Neuronal stem cell (in vitro differentiated cells): ENCODE measurements at regions not wholly inside any gene's neighbourhood (a gene's known extent, or its start where the extent isn't known, plus 50 kb on each side); places are given as distances from the start of the nearest gene placed in this dataset.

Experiments
- DNase-seq: peaks from one replicate; pipeline ENCODE4 v3.0.0-alpha.2; 2013; ENCODE audit warnings: low spot score
- H2AFZ ChIP-seq: one replicate; pipeline ENCODE4 v1.6.1; 2013; ENCODE audit warnings: mild to moderate bottlenecking, low read length, inconsistent platforms
- H2AK5ac ChIP-seq: 2 replicates; pipeline ENCODE4 v1.6.1; 2013; ENCODE audit warnings: low read depth, mild to moderate bottlenecking, inconsistent platforms, low read length, moderate library complexity, mixed read lengths
- H2BK120ac ChIP-seq: 2 replicates; pipeline ENCODE4 v1.6.1; 2013; ENCODE audit warnings: low read depth, mild to moderate bottlenecking, inconsistent platforms, low read length, moderate library complexity, mixed read lengths
- H2BK12ac ChIP-seq: one replicate; pipeline ENCODE4 v1.6.1; 2013; ENCODE audit warnings: low read length, inconsistent platforms
- H2BK15ac ChIP-seq: 2 replicates; pipeline ENCODE4 v1.6.1; 2013; ENCODE audit warnings: mild to moderate bottlenecking, low read length, inconsistent platforms, mixed read lengths
- H2BK5ac ChIP-seq: one replicate; pipeline ENCODE4 v1.6.1; 2013; ENCODE audit warnings: inconsistent platforms, mild to moderate bottlenecking, low read length, moderate library complexity
- H3K14ac ChIP-seq: one replicate; pipeline ENCODE4 v1.6.1; 2013; ENCODE audit warnings: low read length, inconsistent platforms
- H3K18ac ChIP-seq: 2 replicates; pipeline ENCODE4 v1.6.1; 2013; ENCODE audit warnings: low read length, inconsistent platforms
- H3K23ac ChIP-seq: 2 replicates; pipeline ENCODE4 v1.6.1; 2013; ENCODE audit warnings: low read depth, mild to moderate bottlenecking, mixed read lengths, low read length, inconsistent platforms; ENCODE audit not compliant: poor library complexity
- H3K27ac ChIP-seq: replicated peaks from 3 replicates; pipeline ENCODE4 v1.5.1; 2013; ENCODE audit warnings: low read length, inconsistent platforms
- H3K27me3 ChIP-seq, 3 experiments: 2 replicates each; pipeline ENCODE4 v1.6.1; 2013; ENCODE audit warnings: low read length in 3 of 3, mild to moderate bottlenecking in 2 of 3, inconsistent platforms in 1 of 3, low read depth in 1 of 3, mixed read lengths in 1 of 3, moderate library complexity in 1 of 3; ENCODE audit not compliant: control insufficient read depth in 3 of 3, insufficient read depth in 3 of 3
- H3K36me3 ChIP-seq, 2 donors: replicated peaks in 1 of 2; 2 replicates each; pipeline ENCODE4 v1.6.1; 2013; ENCODE audit warnings: low read length in 2 of 2; ENCODE audit not compliant: control insufficient read depth in 2 of 2, insufficient read depth in 2 of 2
- H3K4ac ChIP-seq: 2 replicates; pipeline ENCODE4 v1.6.1; 2013; ENCODE audit warnings: inconsistent platforms, mild to moderate bottlenecking, low read length, moderate library complexity
- H3K4me1 ChIP-seq, 2 donors: 1 replicate in 1 of 2; 2 replicates in 1 of 2; pipeline ENCODE4 v1.6.1; 2013; ENCODE audit warnings: low read length in 2 of 2, low read depth in 1 of 2; ENCODE audit not compliant: control insufficient read depth in 2 of 2, insufficient read depth in 1 of 2
- H3K4me2 ChIP-seq: one replicate; pipeline ENCODE4 v1.6.1; 2013; ENCODE audit warnings: mild to moderate bottlenecking, low read length, inconsistent platforms; ENCODE audit not compliant: insufficient read depth, poor library complexity, severe bottlenecking
- H3K4me3 ChIP-seq, 2 donors: 2 replicates each; pipeline ENCODE4 v1.5.1; 2013; ENCODE audit warnings: low read length in 2 of 2, mild to moderate bottlenecking in 2 of 2, inconsistent platforms in 1 of 2, moderate library complexity in 1 of 2
- H3K79me1 ChIP-seq: one replicate; pipeline ENCODE4 v1.6.1; 2013; ENCODE audit warnings: low read depth, mild to moderate bottlenecking, inconsistent platforms, low read length, moderate library complexity
- H3K9ac ChIP-seq: one replicate; pipeline ENCODE4 v1.6.1; 2013; ENCODE audit warnings: mild to moderate bottlenecking, low read depth, low read length, inconsistent platforms; ENCODE audit not compliant: poor library complexity
- H3K9me3 ChIP-seq, 2 donors: replicated peaks in 1 of 2; 2 replicates each; pipeline versions ENCODE3 to v1.6.1; 2013; ENCODE audit warnings: low read length in 2 of 2, mild to moderate bottlenecking in 2 of 2, inconsistent platforms in 1 of 2, low read depth in 1 of 2, mixed read lengths in 1 of 2, moderate library complexity in 1 of 2; ENCODE audit not compliant: control insufficient read depth in 2 of 2, insufficient read depth in 1 of 2
- H4K8ac ChIP-seq: one replicate; pipeline ENCODE4 v1.6.1; 2013; ENCODE audit warnings: low read depth, mild to moderate bottlenecking, inconsistent platforms, low read length, moderate library complexity
- H4K91ac ChIP-seq: one replicate; pipeline ENCODE4 v1.6.1; 2013; ENCODE audit warnings: low read length, low read depth, mild to moderate bottlenecking, inconsistent platforms; ENCODE audit not compliant: poor library complexity
- WGBS, 2 donors: extraction: QIAGEN DNeasy Blood & Tissue Kit; methylation state at CpG; one replicate each; pipeline ENCODE4 v1.1.7; 2013; ENCODE audit warnings: missing lambda C conversion rate in 2 of 2, mixed read lengths in 1 of 2; ENCODE audit not compliant: insufficient read length in 2 of 2, insufficient replicate concordance in 1 of 2; ENCODE audit errors: extremely low coverage in 2 of 2; 5-methylcytosine and 5-hydroxymethylcytosine counted together

DNA sequence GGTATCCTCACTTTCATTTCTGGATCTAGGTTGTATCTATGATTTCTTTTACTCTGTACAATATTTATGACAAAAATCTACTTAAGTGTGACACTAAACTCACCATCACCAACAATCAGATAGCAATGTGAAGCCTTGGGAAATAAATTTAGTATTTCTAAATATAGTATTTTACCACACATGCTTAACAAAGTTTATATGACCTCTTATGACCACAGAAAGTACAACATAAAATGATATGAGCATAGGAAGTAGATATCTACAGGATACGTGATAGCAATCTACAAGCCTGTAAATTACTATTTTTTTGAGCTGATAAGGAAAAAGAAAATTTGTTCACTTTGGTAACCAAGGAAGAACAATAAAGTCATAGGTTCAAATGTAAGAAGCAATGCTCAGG is 910.4 kb upstream of the CITED2 start:
- no peak overlapping the region for H2AFZ ChIP-seq
- H3K4me2 ChIP-seq, result no peak overlapping the region
- H4K8ac ChIP-seq, result no peak overlapping the region
- H3K27me3 ChIP-seq, result no peaks in the 10 kb centered on the region
- H4K91ac ChIP-seq, result no peak overlapping the region
- H3K27ac ChIP-seq, result no peak overlapping the region
- WGBS, 2 donors, result no CpG with 5 or more reads among the region's 1 CpG
- no peak overlapping the region for H2AK5ac ChIP-seq
- H2BK5ac ChIP-seq, result no peak overlapping the region
- peaks cover 0 to 1% of the 10 kb centered on the region in 2 donors for H3K4me1 ChIP-seq
- H3K9me3 ChIP-seq, result no peaks in the 10 kb centered on the region
- no peak for DNase-seq
- no peak overlapping the region for H3K23ac ChIP-seq
- no peak overlapping the region for H3K4me3 ChIP-seq
- H3K4ac ChIP-seq, result no peak overlapping the region
- H2BK12ac ChIP-seq, result no peak overlapping the region
- H3K36me3 ChIP-seq, result no peaks in the 10 kb centered on the region
- no peak overlapping the region for H2BK15ac ChIP-seq
- no peak overlapping the region for H3K14ac ChIP-seq
- H3K18ac ChIP-seq, result no peak overlapping the region
- H2BK120ac ChIP-seq, result no peak overlapping the region
- H3K9ac ChIP-seq, result no peak overlapping the region
- H3K79me1 ChIP-seq, result no peaks in the 10 kb centered on the region

GRCh38 chr6:140283197-140283596 is 908.7 kb upstream of the CITED2 start:
- no peak overlapping the region for H2BK120ac ChIP-seq
- H2AFZ ChIP-seq, result no peak overlapping the region
- H3K4me1 ChIP-seq, result peaks cover 0 to 1% of the 10 kb centered on the region in 2 donors
- no CpG with 5 or more reads among the region's 2 CpGs for WGBS, 2 donors
- H2BK15ac ChIP-seq, result no peak overlapping the region
- DNase-seq, result no peak
- H2BK5ac ChIP-seq, result no peak overlapping the region
- H3K9me3 ChIP-seq, result no peaks in the 10 kb centered on the region
- no peaks in the 10 kb centered on the region for H3K36me3 ChIP-seq
- H3K14ac ChIP-seq, result no peak overlapping the region
- no peak overlapping the region for H4K8ac ChIP-seq
- H3K18ac ChIP-seq, result no peak overlapping the region
- H3K27ac ChIP-seq, result no peak overlapping the region
- H3K79me1 ChIP-seq, result no peaks in the 10 kb centered on the region
- no peak overlapping the region for H3K4me2 ChIP-seq
- no peak overlapping the region for H4K91ac ChIP-seq
- no peak overlapping the region for H2BK12ac ChIP-seq
- H3K4me3 ChIP-seq, result no peak overlapping the region
- no peak overlapping the region for H3K4ac ChIP-seq
- no peaks in the 10 kb centered on the region for H3K27me3 ChIP-seq
- H2AK5ac ChIP-seq, result no peak overlapping the region
- H3K9ac ChIP-seq, result no peak overlapping the region
- no peak overlapping the region for H3K23ac ChIP-seq

DNA sequence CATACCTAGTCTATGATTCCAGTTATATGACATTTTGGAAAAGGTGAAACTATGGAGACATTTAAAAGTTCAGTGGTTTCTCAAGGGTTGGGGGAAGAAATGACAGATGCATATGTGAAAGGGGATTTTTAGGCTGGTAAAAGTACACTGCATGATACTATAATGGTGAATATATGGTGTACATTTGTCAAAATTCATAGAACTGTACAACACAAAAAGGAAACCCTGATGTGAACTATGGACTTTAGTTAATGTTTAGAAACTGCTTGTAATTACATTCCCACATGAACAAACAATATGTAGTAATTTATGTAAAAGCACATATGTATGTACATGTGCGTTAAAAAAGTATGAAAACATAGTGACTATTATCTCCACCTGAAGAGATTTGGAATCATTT is 907.3 kb upstream of the CITED2 start:
- H3K9ac ChIP-seq, result no peak overlapping the region
- no peak overlapping the region for H3K23ac ChIP-seq
- no CpG with 5 or more reads among the region's 1 CpG for WGBS, 2 donors

GRCh38 chr6:140281236-140281635 is 906.8 kb upstream of the CITED2 start:
- Histone ChIP-seq H3K9me3 (no peaks in the 10 kb centered on the region), H3K27ac (no peak overlapping the region), H3K36me3 (no peaks in the 10 kb centered on the region), H2AFZ (no peak overlapping the region), H2BK12ac (no peak overlapping the region), H2BK5ac (no peak overlapping the region), H3K4me2 (no peak overlapping the region), H2BK15ac (no peak overlapping the region), H4K8ac (no peak overlapping the region), H2BK120ac (no peak overlapping the region), H3K4ac (no peak overlapping the region), H4K91ac (no peak overlapping the region), H3K18ac (no peak overlapping the region), H3K4me3 (no peak overlapping the region), H3K79me1 (no peaks in the 10 kb centered on the region), H3K9ac (no peak overlapping the region), H3K27me3 (no peaks in the 10 kb centered on the region), H2AK5ac (no peak overlapping the region), H3K14ac (no peak overlapping the region), H3K23ac (no peak overlapping the region), H3K4me1 (peaks cover 0 to 1% of the 10 kb centered on the region in 2 donors)
- no peak for DNase-seq
- WGBS, 2 donors, result no CpG with 5 or more reads among the region's 2 CpGs

More for the DNA sequence above, 907.3 kb upstream of the CITED2 start:
- Histone ChIP-seq H2AFZ (no peak overlapping the region), H3K4ac (no peak overlapping the region), H2BK120ac (no peak overlapping the region), H2BK15ac (no peak overlapping the region), H3K36me3 (no peaks in the 10 kb centered on the region), H3K4me1 (peaks cover 0 to 1% of the 10 kb centered on the region in 2 donors), H2AK5ac (no peak overlapping the region), H3K27me3 (no peaks in the 10 kb centered on the region), H3K18ac (no peak overlapping the region), H3K14ac (no peak overlapping the region), H4K8ac (no peak overlapping the region), H3K27ac (no peak overlapping the region), H3K79me1 (no peaks in the 10 kb centered on the region), H3K4me3 (no peak overlapping the region), H3K4me2 (no peak overlapping the region), H2BK12ac (no peak overlapping the region), H2BK5ac (no peak overlapping the region), H4K91ac (no peak overlapping the region), H3K9me3 (no peaks in the 10 kb centered on the region)
- DNase-seq, result no peak
